ENCODE measurements at regions not wholly inside any gene's neighbourhood (a gene's known extent, or its start where the extent isn't known, plus 50 kb on each side); places are given as distances from the start of the nearest gene placed in this dataset.
A peak's percentile ranks its signal among the peaks of the same experiment; 100 is the strongest.

- no peak for DNase-seq
Measured at GRCh38 chr10:58971796-58972491, 204.5 kb upstream of the PHYHIPL start.

- peak; percentile 7 for DNase-seq
Measured at GRCh38 chr10:58972576-58973234, 203.7 kb upstream of the PHYHIPL start.

GRCh38 chr10:58973235-58973595, 203.2 kb upstream of the PHYHIPL start:
- no peak for DNase-seq

- no peak for DNase-seq
Measured at GRCh38 chr10:58976254-58976653, 200.2 kb upstream of the PHYHIPL start.

- no peak for DNase-seq
Measured at GRCh38 chr10:58979711-58980110, 196.7 kb upstream of the PHYHIPL start.

GRCh38 chr10:58980826-58981415, 195.5 kb upstream of the PHYHIPL start:
- DNase-seq = no peak

GRCh38 chr10:58981846-58982245, 194.6 kb upstream of the PHYHIPL start:
- DNase-seq = no peak

GRCh38 chr10:58982470-58983239, 193.8 kb upstream of the PHYHIPL start:
- DNase-seq = no peak

GRCh38 chr10:58985216-58985615, 191.2 kb upstream of the PHYHIPL start:
- DNase-seq = no peak

- DNase-seq = no peak
Measured at GRCh38 chr10:58989486-58990039, 186.9 kb upstream of the PHYHIPL start.

- no peak for DNase-seq
Measured at GRCh38 chr10:58990693-58991092, 185.8 kb upstream of the PHYHIPL start.

- DNase-seq = no peak
Measured at GRCh38 chr10:58991856-58992255, 184.6 kb upstream of the PHYHIPL start.

GRCh38 chr10:58992830-58993460, 183.5 kb upstream of the PHYHIPL start:
- no peak for DNase-seq

GRCh38 chr10:58993480-58994221, 182.8 kb upstream of the PHYHIPL start:
- no peak for DNase-seq

GRCh38 chr10:58994226-58995057, 182.0 kb upstream of the PHYHIPL start:
- DNase-seq = no peak

GRCh38 chr10:58995058-58995596, 181.3 kb upstream of the PHYHIPL start:
- no peak for DNase-seq

GRCh38 chr10:58996063-58996462, 180.4 kb upstream of the PHYHIPL start:
- no peak for DNase-seq

GRCh38 chr10:58996866-58997265, 179.6 kb upstream of the PHYHIPL start:
- DNase-seq = no peak

- no peak for DNase-seq
Measured at GRCh38 chr10:58998924-58999713, 177.3 kb upstream of the PHYHIPL start.

All from NCI-H1105 treated with DMSO at 0.1 percent for 48 hours (cell line).